EH (cell line): ENCODE measurements at regions not wholly inside any gene's neighbourhood (a gene's known extent, or its start where the extent isn't known, plus 50 kb on each side); places are given as distances from the start of the nearest gene placed in this dataset.
"Not testable (repeated sequence)": the region's sequence is repeated elsewhere in the genome, so short reads cannot be mapped to it uniquely, and the experiment has no call there.

Experiments
- DNase-seq: peaks from one replicate; pipeline ENCODE4 v3.0.0-alpha.2; 2015; ENCODE audit warnings: low read depth

DNA sequence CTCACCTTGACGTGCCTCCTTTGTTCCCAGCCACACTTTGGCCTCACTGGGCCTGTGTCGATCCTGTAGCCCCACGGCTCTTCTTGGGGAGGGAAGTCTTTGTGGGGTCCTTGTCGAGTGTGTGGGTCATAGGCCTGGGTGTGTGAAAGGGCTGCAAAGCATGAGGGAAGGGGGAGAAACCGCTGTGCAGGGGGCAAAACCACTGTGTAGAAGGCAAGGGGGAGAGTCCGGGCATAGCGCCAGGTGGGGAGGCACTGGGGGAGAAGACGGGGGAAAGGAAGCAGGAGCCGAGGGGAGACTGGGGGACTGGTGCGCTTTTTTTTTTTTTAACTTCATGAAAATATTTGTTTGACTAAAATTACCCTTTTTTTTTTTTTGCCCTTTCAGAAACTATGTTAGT lies 65.1 kb upstream of the RASD2 start:
- DNase-seq: no peak

DNA sequence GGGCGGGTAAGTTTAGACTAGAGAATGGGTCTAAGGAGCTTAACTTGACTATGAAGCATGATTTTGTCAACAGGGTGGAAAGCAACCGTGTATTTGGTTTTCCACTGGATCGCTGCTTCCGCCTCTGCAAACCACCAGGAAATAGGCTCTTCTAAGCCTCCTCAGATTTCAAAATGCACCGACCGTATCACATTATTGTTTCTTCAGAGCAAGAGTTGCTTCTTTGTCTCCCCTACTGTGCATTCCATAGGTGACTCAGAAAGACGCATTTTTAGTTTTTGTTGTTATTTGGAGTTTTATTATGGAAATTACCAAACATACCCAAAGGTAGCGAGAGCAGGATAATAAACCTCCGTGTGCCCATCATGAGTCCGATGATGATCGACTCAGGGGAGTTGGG lies 64.3 kb upstream of the RASD2 start:
- no peak for DNase-seq

DNA sequence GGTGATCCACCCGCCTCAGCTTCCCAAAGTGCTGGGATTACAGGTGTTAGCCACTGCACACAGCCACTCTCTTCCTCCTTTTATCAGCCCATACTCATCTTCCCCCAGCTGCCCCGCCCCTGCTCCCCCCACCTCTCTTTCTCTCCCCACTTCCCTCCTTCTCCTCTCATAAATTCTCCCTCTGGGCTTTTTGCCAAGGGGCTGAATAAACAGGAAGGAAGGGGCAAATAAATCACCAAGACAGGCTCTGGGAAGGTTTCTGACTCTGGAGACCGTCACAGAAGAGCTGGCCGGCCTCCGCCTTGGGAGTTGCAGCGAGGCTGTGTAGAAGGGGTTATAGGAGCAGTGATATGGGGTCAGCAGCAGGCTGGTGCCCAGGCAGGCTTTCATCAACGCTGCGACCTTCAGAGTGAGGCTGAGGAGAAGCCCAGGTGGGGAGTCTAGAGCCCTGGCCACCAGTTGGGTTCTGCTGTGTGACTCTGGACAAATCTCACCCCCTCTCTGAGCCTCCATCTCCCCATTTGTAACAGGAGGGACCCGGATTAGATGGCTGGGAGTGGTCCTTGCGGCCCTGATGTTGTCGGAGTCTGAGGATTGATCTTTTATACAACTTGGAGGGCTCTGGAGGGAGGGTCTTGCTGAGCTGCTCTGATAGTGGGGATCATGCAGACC lies 62.6 kb upstream of the RASD2 start:
- DNase-seq: peak; percentile 95

DNA sequence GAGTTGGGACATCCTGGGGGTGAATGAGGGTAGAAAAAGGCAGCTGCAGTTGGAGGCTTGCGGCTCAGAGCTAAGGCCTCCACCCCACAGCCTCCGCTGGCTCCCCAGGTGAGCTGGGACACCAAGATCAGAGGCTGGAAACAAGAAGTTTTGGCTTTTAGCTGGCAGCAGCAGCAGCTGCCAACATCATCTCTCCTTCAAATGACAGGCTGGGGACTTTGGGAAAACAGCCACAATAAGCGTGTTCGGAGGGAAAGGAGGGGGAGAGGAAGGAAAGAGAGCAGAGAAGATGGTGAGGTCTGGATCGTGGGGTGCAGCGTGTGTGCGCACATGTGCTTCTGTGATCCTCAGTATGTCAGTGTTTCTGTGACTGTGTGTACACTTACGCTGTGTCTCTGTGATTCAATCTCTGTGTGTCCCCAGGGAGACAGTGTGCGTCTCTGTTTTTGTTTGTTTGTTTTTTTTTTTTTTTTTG lies 62.0 kb upstream of the RASD2 start:
- DNase-seq: no peak

DNA sequence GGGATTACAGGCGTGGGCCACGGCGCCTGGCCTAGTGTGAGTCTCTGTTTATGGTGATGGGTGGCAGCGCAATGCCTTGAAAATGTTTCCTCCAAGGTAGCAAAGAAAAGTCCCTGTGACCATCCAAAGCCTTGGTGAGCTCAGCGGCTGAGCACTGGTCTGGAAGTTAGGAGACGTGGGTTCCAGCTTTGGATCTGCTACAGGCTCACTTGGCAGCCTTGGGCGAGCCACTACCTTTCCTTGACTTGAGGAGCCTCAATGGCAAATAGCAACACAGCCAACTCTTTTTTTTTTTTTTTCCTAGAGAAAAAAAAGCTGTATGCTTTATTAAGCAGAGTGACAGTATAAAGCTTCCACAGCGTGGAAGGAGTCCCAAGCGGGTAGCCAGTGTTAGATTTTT lies 61.3 kb upstream of the RASD2 start:
- DNase-seq: no peak

DNA sequence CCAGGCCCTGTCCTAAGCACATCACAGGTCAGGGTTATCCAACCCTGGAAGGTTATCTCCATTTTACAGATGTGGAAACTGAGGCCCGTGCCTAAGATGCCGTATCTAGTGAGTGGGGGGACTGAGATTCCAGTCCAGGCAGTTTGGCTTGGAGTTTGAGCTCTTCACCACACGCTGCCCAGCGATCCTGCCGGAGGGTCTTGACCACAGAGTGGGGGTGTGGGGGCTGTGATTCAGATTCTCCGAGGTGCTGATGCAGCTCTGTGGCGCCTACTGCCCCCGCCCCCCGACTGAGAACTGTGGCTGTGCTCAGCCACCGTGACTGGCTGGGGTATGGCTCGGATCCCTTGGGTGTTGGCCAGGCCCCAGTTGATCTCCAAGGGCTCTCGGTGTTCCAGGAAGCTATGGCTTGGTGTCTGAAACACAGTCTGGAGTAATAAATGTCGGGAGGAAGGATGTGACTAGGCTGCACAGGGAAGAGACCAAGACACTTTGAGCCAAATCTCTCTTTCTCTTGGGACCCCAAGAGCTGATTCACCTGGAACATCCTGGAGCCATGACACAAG lies 60.6 kb upstream of the RASD2 start:
- DNase-seq: peak; percentile 67

DNA sequence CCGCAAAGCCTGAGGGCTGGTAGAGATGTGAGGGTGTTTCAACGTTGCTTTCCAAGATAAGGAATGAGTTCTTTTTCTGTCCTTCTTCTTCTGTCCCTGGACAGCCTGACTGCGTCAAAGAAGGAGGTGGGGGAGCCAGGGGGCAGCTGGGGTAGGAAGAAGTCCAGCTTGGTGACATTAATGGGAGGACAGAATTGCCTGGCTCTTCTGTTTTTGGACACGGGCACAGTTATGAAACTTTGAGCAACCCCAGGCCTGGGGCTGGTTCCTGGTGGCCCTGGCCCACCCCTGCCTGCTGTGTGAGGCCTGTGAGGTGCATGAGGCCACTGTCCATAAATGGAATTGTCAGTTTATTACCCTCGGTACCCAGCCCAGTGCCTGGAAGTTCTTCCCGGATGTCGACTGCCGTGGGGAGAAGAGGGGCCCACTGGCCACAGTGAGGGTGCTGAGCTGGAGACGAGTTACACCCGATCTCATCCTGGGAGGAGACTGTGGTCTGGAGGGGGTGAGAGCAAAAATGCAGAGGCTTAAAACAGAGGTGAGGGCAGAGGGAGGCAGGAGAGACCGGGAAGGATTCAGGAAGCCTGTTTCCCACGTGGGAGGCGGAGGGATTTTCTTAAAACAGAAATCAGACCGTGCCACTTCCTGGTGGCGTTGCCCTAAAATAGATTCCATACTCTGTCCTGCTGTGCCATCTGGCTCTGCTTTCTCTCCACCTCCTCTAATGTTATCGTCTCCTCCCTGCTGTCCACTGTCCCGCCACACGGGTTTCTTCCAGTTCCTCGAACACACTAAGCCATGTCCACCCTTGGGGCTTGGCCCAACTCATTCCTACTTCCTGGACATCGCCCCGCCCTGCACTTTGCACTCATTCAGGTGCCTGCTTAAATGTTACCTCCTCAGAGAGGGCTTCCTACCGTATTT lies 59.7 kb upstream of the RASD2 start:
- peak; percentile 35 for DNase-seq

DNA sequence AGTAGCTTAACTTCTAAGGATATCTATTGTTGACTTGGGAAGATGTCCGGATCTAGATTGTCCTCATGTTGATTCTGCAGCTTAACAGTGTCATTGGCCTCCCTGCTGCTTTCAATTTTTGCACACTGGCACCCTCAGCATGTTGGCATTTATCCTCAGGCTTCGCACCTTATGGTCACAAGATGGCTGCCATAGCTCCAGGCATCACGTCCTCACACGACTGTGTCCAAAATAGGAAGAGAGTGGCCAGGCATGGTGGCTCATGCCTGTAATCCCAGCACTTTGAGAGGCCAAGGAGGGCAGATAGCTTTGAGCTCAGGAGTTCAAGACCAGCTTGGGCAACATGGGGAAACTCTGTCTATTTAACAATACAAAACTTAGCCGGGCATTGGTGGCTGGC lies 58.3 kb upstream of the RASD2 start:
- DNase-seq: no peak

DNA sequence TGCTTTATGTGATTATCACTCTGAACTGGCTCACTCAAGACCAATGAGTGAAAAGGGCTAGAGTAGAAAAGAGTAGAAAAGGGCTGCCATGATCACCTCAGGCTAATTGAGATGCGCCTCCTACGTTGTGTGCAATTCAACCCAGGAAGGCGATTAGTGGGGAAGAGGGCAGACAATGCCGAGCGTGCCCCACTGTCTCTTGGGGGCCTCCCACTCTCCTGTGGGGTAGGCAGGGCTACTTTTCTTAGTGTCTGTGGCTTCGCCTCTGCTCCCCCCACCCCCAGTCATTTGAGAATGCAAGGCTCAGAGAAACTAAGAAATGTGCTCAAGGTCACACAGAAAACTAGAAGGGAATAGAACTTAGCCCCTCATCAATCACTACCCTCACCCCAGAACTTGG lies 57.7 kb upstream of the RASD2 start:
- DNase-seq: no peak

DNA sequence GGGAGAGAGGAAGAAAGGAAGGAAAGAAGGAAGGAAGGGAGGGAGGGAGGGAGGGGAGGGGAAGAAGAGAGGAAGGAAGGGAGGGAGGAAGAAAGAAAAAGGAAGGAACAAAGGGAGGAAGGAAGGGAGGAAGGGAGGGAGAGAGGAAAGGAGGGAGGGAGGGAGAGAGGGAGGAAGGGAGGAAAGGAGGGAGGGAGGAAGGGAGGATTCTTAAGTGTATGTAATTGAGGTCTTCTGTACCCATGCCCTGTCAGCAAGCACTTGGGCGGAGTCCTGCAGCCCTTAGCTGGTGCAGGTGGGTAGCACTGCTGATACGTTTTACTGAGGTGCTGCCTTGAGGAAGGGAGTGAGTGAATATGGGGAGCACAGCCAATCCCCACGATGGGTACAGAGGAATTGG lies 56.9 kb upstream of the RASD2 start:
- DNase-seq: no peak

DNA sequence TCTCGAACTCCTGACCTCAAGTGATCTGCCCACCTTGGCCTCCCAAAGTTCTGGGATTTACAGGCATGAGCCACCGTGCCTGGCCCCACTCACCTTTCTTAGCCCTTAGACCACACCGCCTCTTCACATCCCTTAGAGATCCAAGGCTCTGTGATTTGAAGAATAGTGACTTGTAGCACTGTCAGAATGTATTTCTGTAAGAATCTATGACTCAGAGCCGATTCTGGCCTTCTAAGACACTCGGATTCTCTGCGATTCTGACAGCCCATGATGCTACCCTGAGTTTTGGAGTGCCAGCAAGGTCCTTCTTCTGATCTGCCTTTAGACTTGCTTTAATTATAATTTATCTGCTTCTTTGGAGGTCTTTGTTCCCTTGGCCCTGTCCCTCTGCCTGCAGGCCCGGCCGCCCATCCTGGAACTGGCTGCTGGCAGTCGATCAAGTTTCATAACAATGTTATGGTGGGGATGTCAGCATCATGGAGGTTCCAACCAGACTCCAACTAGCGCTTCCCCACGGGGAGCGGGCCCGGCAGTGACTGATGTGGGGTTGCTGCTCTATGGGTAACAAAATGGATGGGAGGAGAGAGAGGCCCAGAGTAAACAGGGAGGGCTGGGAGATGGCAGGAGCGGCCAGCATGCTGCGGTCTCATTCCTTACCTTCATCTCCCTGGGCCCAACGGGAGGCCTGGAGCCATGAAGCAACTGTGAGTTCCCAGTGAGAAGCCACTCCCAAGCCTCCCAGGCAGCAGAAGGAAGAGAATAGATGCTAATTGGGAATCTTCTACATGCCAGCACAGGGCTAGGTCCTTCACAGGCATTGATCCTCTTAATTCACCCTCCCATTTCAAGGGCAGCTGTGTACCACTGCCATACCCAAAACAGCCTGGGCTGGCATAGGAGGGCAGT lies 55.7 kb upstream of the RASD2 start:
- DNase-seq: peak; percentile 40

DNA sequence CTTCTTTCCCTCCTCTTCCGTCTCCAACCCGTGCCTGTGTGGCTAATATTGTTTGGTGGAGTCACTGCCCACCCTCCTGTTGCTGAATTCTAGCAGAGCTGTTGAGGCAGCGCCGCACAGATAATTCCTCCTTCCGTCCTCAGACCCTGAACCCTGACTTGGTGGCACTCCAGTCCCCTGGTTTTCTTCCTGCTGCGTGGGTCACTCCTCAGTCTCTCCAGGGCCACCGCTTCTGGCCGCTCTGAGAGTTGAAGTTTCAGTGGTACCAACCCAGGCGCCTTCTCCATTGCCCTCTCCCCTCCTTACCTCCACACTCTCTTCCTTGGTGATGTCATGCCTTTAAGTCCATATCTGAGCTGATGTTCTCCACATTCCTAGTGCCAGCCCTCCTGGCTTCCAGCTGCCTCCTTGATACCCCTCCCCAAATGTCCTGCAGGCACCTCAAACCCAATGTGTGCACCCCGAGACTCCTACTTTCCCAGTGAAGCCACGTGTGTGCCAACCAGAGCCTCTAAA lies 54.5 kb upstream of the RASD2 start:
- no peak for DNase-seq

DNA sequence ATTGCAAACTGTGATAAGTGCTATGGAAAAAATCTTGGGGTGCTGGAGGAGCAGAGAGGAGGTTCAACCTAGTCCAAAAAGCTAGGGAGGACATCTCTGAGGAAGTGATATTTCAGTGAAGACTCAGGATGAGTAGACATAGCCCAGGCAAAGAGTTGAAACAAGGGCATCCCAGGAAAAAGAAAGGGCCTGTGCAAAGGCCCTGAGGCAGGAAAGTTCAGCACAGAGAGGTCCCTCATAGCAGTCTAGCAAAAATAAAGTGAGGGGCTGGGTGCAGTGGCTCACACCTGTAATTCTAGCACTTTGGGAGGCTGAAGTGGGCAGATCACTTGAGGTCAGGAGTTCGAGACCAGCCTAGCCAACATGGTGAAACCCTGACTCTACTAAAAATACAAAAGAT lies 53.0 kb upstream of the RASD2 start:
- not testable (repeated sequence) for DNase-seq

DNA sequence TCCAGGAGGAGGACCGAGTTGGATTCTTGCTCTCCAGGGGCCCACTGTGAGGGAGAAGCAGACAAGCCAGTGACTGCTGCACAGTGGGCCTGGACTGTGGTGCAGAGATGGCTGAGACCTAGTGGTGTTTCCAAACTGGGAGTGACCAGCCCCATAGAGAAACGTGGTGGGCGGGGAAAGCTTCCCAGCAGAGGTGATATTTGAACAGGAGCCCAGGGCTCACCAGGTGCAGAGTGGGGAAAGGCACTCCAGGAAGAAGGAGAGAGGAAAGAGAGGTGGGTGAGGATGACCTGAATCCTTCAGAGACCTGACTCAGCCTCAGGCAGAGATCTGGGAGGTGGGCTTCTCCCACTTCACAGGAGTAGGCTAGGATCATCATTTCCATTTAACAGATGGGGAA lies 52.1 kb upstream of the RASD2 start:
- DNase-seq: no peak

DNA sequence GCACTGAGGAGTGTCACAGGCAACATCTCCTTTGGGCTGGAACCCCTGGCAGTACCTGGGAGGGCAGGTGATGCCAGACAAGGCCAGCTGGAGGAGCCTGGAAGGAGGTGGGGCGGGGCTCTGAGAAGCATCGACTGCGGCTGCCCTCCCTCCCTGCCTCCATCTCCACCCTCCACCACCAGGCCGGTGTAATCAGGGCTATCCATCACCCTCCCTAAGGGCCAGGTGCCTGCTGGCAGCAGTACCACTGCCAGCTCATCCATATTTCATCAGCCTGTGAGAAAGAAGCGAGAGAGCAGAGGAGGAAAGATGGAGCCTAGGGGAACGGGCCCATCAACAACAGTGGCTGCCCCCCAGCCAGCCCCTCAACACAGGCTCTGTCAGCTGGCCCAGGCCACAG lies 51.4 kb upstream of the RASD2 start:
- DNase-seq: no peak
